ENCODE measurements at regions not wholly inside any gene's neighbourhood (a gene's known extent, or its start where the extent isn't known, plus 50 kb on each side); places are given as distances from the start of the nearest gene placed in this dataset.
A peak's percentile ranks its signal among the peaks of the same experiment; 100 is the strongest.

GRCh38 chr1:229943988-229944743 lies 122.9 kb upstream of the GALNT2 start:
- Mint-ChIP-seq H3K27me3 (peaks cover 33% of the 10 kb centered on the region), H3K4me3 (no peak overlapping the region), H3K4me1 (no peaks in the 10 kb centered on the region), H3K36me3 (ENCODE audit: low read depth) (no peaks in the 10 kb centered on the region), H3K27ac (no peak overlapping the region), H3K9me3 (no peaks in the 10 kb centered on the region)
- ATAC-seq (replicated peaks) = no peak

GRCh38 chr1:229945795-229946194 lies 121.2 kb upstream of the GALNT2 start:
- Mint-ChIP-seq H3K4me3 (no peak overlapping the region), H3K36me3 (ENCODE audit: low read depth) (no peaks in the 10 kb centered on the region), H3K27me3 (peaks cover 25% of the 10 kb centered on the region), H3K4me1 (no peaks in the 10 kb centered on the region), H3K27ac (no peak overlapping the region), H3K9me3 (no peaks in the 10 kb centered on the region)
- no peak for ATAC-seq (replicated peaks)

GRCh38 chr1:229947968-229948367 lies 119.1 kb upstream of the GALNT2 start:
- no peak overlapping the region for H3K27ac Mint-ChIP-seq
- peaks cover 14% of the 10 kb centered on the region for H3K27me3 Mint-ChIP-seq
- no peaks in the 10 kb centered on the region for H3K4me1 Mint-ChIP-seq
- no peak for ATAC-seq (replicated peaks)
- no peaks in the 10 kb centered on the region for H3K36me3 Mint-ChIP-seq (ENCODE audit: low read depth)
- H3K9me3 Mint-ChIP-seq = no peaks in the 10 kb centered on the region
- H3K4me3 Mint-ChIP-seq = no peak overlapping the region

- H3K9me3 Mint-ChIP-seq = no peaks in the 10 kb centered on the region
- no peak overlapping the region for H3K27ac Mint-ChIP-seq
- no peak overlapping the region for H3K4me3 Mint-ChIP-seq
- H3K36me3 Mint-ChIP-seq (ENCODE audit: low read depth) = no peaks in the 10 kb centered on the region
- no peak for ATAC-seq (replicated peaks)
- peaks cover 3% of the 10 kb centered on the region for H3K4me1 Mint-ChIP-seq
- H3K27me3 Mint-ChIP-seq = peaks cover 9% of the 10 kb centered on the region
Measured at GRCh38 chr1:229948438-229948837, 118.6 kb upstream of the GALNT2 start.

GRCh38 chr1:229949500-229949899 lies 117.5 kb upstream of the GALNT2 start:
- ATAC-seq (replicated peaks) = no peak
- no peak overlapping the region for H3K27ac Mint-ChIP-seq
- H3K9me3 Mint-ChIP-seq = no peaks in the 10 kb centered on the region
- H3K36me3 Mint-ChIP-seq (ENCODE audit: low read depth) = no peaks in the 10 kb centered on the region
- peaks cover 5% of the 10 kb centered on the region for H3K4me1 Mint-ChIP-seq
- no peak overlapping the region for H3K4me3 Mint-ChIP-seq
- H3K27me3 Mint-ChIP-seq = peaks cover 4% of the 10 kb centered on the region

GRCh38 chr1:229950020-229950419 lies 117.0 kb upstream of the GALNT2 start:
- no peak for ATAC-seq (replicated peaks)
- Mint-ChIP-seq H3K9me3 (no peaks in the 10 kb centered on the region), H3K27ac (no peak overlapping the region), H3K36me3 (ENCODE audit: low read depth) (no peaks in the 10 kb centered on the region), H3K4me1 (peaks cover 5% of the 10 kb centered on the region), H3K4me3 (no peak overlapping the region), H3K27me3 (peaks cover 4% of the 10 kb centered on the region)

GRCh38 chr1:229950908-229951307 lies 116.1 kb upstream of the GALNT2 start:
- H3K9me3 Mint-ChIP-seq = no peaks in the 10 kb centered on the region
- no peaks in the 10 kb centered on the region for H3K36me3 Mint-ChIP-seq (ENCODE audit: low read depth)
- H3K27ac Mint-ChIP-seq = no peak overlapping the region
- H3K27me3 Mint-ChIP-seq = no peaks in the 10 kb centered on the region
- H3K4me3 Mint-ChIP-seq = no peak overlapping the region
- peaks cover 5% of the 10 kb centered on the region for H3K4me1 Mint-ChIP-seq
- no peak for ATAC-seq (replicated peaks)

GRCh38 chr1:229951856-229952534 lies 115.0 kb upstream of the GALNT2 start:
- no peak for ATAC-seq (replicated peaks)
- peaks cover 5% of the 10 kb centered on the region for H3K27me3 Mint-ChIP-seq

GRCh38 chr1:229952670-229953520 lies 114.1 kb upstream of the GALNT2 start:
- Mint-ChIP-seq H3K9me3 (peaks cover 10% of the 10 kb centered on the region), H3K27ac (no peak overlapping the region), H3K36me3 (ENCODE audit: low read depth) (no peaks in the 10 kb centered on the region), H3K27me3 (peaks cover 12% of the 10 kb centered on the region), H3K4me3 (no peak overlapping the region), H3K4me1 (peaks cover 5% of the 10 kb centered on the region)
- no peak for ATAC-seq (replicated peaks)

More at GRCh38 chr1:229951856-229952534, 115.0 kb upstream of the GALNT2 start:
- Mint-ChIP-seq H3K4me1 (peaks cover 5% of the 10 kb centered on the region), H3K9me3 (peaks cover 4% of the 10 kb centered on the region), H3K36me3 (ENCODE audit: low read depth) (no peaks in the 10 kb centered on the region), H3K27ac (no peak overlapping the region), H3K4me3 (no peak overlapping the region)

- H3K4me3 Mint-ChIP-seq = peak overlapping the region; percentile 32
- no peak for ATAC-seq (replicated peaks)
- H3K9me3 Mint-ChIP-seq = peaks cover 10% of the 10 kb centered on the region
- peaks cover 5% of the 10 kb centered on the region for H3K4me1 Mint-ChIP-seq
- no peaks in the 10 kb centered on the region for H3K36me3 Mint-ChIP-seq (ENCODE audit: low read depth)
- no peak overlapping the region for H3K27ac Mint-ChIP-seq
- H3K27me3 Mint-ChIP-seq = peaks cover 12% of the 10 kb centered on the region
Measured at GRCh38 chr1:229953736-229954326, 113.2 kb upstream of the GALNT2 start.

GRCh38 chr1:229964281-229964680 lies 102.8 kb upstream of the GALNT2 start:
- Mint-ChIP-seq H3K27me3 (peaks cover 36% of the 10 kb centered on the region), H3K36me3 (ENCODE audit: low read depth) (no peaks in the 10 kb centered on the region), H3K4me1 (no peaks in the 10 kb centered on the region), H3K27ac (no peak overlapping the region), H3K4me3 (no peak overlapping the region), H3K9me3 (no peaks in the 10 kb centered on the region)
- no peak for ATAC-seq (replicated peaks)

- Mint-ChIP-seq H3K27ac (no peak overlapping the region), H3K36me3 (ENCODE audit: low read depth) (no peaks in the 10 kb centered on the region), H3K4me3 (no peak overlapping the region), H3K9me3 (peaks cover 7% of the 10 kb centered on the region), H3K27me3 (peaks cover 28% of the 10 kb centered on the region), H3K4me1 (no peaks in the 10 kb centered on the region)
- peak; percentile 38 for ATAC-seq (replicated peaks)
Measured at GRCh38 chr1:229970714-229971113, 96.3 kb upstream of the GALNT2 start.

- H3K4me1 Mint-ChIP-seq = no peaks in the 10 kb centered on the region
- H3K27me3 Mint-ChIP-seq = peaks cover 27% of the 10 kb centered on the region
- H3K36me3 Mint-ChIP-seq (ENCODE audit: low read depth) = no peaks in the 10 kb centered on the region
- no peak overlapping the region for H3K4me3 Mint-ChIP-seq
- H3K27ac Mint-ChIP-seq = no peak overlapping the region
- peaks cover 9% of the 10 kb centered on the region for H3K9me3 Mint-ChIP-seq
- ATAC-seq (replicated peaks) = no peak
Measured at GRCh38 chr1:229971141-229971540, 95.9 kb upstream of the GALNT2 start.

- Mint-ChIP-seq H3K36me3 (ENCODE audit: low read depth) (no peaks in the 10 kb centered on the region), H3K4me1 (no peaks in the 10 kb centered on the region), H3K27me3 (peaks cover 24% of the 10 kb centered on the region), H3K4me3 (no peak overlapping the region), H3K9me3 (peaks cover 14% of the 10 kb centered on the region), H3K27ac (no peak overlapping the region)
- no peak for ATAC-seq (replicated peaks)
Measured at GRCh38 chr1:229972600-229973296, 94.3 kb upstream of the GALNT2 start.
